ENCODE measurements at regions not wholly inside any gene's neighbourhood (a gene's known extent, or its start where the extent isn't known, plus 50 kb on each side); places are given as distances from the start of the nearest gene placed in this dataset.

GRCh38 chr6:134373282-134373922 lies 55.5 kb upstream of the SGK1 start:
- H3K4me3 ChIP-seq (ENCODE audit: low read length in 2 of 2) = no peak overlapping the region
- no peak overlapping the region for H2AFZ ChIP-seq (ENCODE audit: low read length)
- no peak overlapping the region for H3K9ac ChIP-seq (ENCODE audit: low read depth, low read length, poor library complexity)
- H3K36me3 ChIP-seq (replicated peaks in 1 of 2; ENCODE audit: control insufficient read depth in 2 of 2, insufficient read depth in 2 of 2, low read length in 2 of 2) = no peaks in the 10 kb centered on the region
- H3K79me1 ChIP-seq (ENCODE audit: low read depth, low read length) = no peaks in the 10 kb centered on the region
- H3K4me2 ChIP-seq (ENCODE audit: insufficient read depth, low read length, poor library complexity, severe bottlenecking) = no peak overlapping the region
- no peak overlapping the region for H2BK12ac ChIP-seq (ENCODE audit: low read length)
- no peak overlapping the region for H4K8ac ChIP-seq (ENCODE audit: low read depth, low read length)
- no peak overlapping the region for H2BK15ac ChIP-seq (ENCODE audit: low read length)
- H3K4ac ChIP-seq (ENCODE audit: low read length) = no peak overlapping the region
- H2BK5ac ChIP-seq (ENCODE audit: low read length) = no peak overlapping the region
- H3K23ac ChIP-seq (ENCODE audit: low read depth, low read length, poor library complexity) = no peak overlapping the region
- peaks cover 0 to 3% (median 0%) of the 10 kb centered on the region in 3 experiments for H3K27me3 ChIP-seq (ENCODE audit: control insufficient read depth in 3 of 3, insufficient read depth in 3 of 3, low read depth in 1 of 3, low read length in 3 of 3)
- H3K4me1 ChIP-seq (ENCODE audit: control insufficient read depth in 2 of 2, insufficient read depth in 1 of 2, low read depth in 1 of 2, low read length in 2 of 2) = no peaks in the 10 kb centered on the region
- DNase-seq (ENCODE audit: low spot score) = no peak
- no peak overlapping the region for H3K14ac ChIP-seq (ENCODE audit: low read length)
- H3K9me3 ChIP-seq (replicated peaks in 1 of 2; ENCODE audit: control insufficient read depth in 2 of 2, insufficient read depth in 1 of 2, low read depth in 1 of 2, low read length in 2 of 2) = no peaks in the 10 kb centered on the region
- WGBS, 2 donors (ENCODE audit: extremely low coverage in 2 of 2, insufficient read length in 2 of 2, insufficient replicate concordance in 1 of 2) = no CpG with 5 or more reads among the region's 5 CpGs
- H3K27ac ChIP-seq (replicated peaks; ENCODE audit: low read length) = no peak overlapping the region
- H2AK5ac ChIP-seq (ENCODE audit: low read depth, low read length) = no peak overlapping the region
- H2BK120ac ChIP-seq (ENCODE audit: low read depth, low read length) = no peak overlapping the region
- H3K18ac ChIP-seq (ENCODE audit: low read length) = no peak overlapping the region
- H4K91ac ChIP-seq (ENCODE audit: low read depth, low read length, poor library complexity) = no peak overlapping the region

- H4K8ac ChIP-seq (ENCODE audit: low read depth, low read length) = no peak overlapping the region
- H2AFZ ChIP-seq (ENCODE audit: low read length) = no peak overlapping the region
- no peak overlapping the region for H3K4me2 ChIP-seq (ENCODE audit: insufficient read depth, low read length, poor library complexity, severe bottlenecking)
- no peak overlapping the region for H3K9ac ChIP-seq (ENCODE audit: low read depth, low read length, poor library complexity)
- no peak for DNase-seq (ENCODE audit: low spot score)
- no peak overlapping the region for H2BK12ac ChIP-seq (ENCODE audit: low read length)
- H3K4me1 ChIP-seq (ENCODE audit: control insufficient read depth in 2 of 2, insufficient read depth in 1 of 2, low read depth in 1 of 2, low read length in 2 of 2) = no peaks in the 10 kb centered on the region
- H3K4ac ChIP-seq (ENCODE audit: low read length) = no peak overlapping the region
- H3K4me3 ChIP-seq (ENCODE audit: low read length in 2 of 2) = no peak overlapping the region
- H2BK5ac ChIP-seq (ENCODE audit: low read length) = no peak overlapping the region
- no peak overlapping the region for H3K27ac ChIP-seq (replicated peaks; ENCODE audit: low read length)
- no peaks in the 10 kb centered on the region for H3K36me3 ChIP-seq (replicated peaks in 1 of 2; ENCODE audit: control insufficient read depth in 2 of 2, insufficient read depth in 2 of 2, low read length in 2 of 2)
- H3K27me3 ChIP-seq (ENCODE audit: control insufficient read depth in 3 of 3, insufficient read depth in 3 of 3, low read depth in 1 of 3, low read length in 3 of 3) = peaks cover 0 to 3% (median 0%) of the 10 kb centered on the region in 3 experiments
- no peaks in the 10 kb centered on the region for H3K9me3 ChIP-seq (replicated peaks in 1 of 2; ENCODE audit: control insufficient read depth in 2 of 2, insufficient read depth in 1 of 2, low read depth in 1 of 2, low read length in 2 of 2)
- no peak overlapping the region for H2BK120ac ChIP-seq (ENCODE audit: low read depth, low read length)
- no peak overlapping the region for H2BK15ac ChIP-seq (ENCODE audit: low read length)
- WGBS, 2 donors (ENCODE audit: extremely low coverage in 2 of 2, insufficient read length in 2 of 2, insufficient replicate concordance in 1 of 2) = no CpG with 5 or more reads among the region's 4 CpGs
- no peaks in the 10 kb centered on the region for H3K79me1 ChIP-seq (ENCODE audit: low read depth, low read length)
- no peak overlapping the region for H2AK5ac ChIP-seq (ENCODE audit: low read depth, low read length)
- no peak overlapping the region for H3K23ac ChIP-seq (ENCODE audit: low read depth, low read length, poor library complexity)
- H4K91ac ChIP-seq (ENCODE audit: low read depth, low read length, poor library complexity) = no peak overlapping the region
- H3K18ac ChIP-seq (ENCODE audit: low read length) = no peak overlapping the region
- no peak overlapping the region for H3K14ac ChIP-seq (ENCODE audit: low read length)
Observed at GRCh38 chr6:134372603-134373281, 54.8 kb upstream of the SGK1 start.

DNA sequence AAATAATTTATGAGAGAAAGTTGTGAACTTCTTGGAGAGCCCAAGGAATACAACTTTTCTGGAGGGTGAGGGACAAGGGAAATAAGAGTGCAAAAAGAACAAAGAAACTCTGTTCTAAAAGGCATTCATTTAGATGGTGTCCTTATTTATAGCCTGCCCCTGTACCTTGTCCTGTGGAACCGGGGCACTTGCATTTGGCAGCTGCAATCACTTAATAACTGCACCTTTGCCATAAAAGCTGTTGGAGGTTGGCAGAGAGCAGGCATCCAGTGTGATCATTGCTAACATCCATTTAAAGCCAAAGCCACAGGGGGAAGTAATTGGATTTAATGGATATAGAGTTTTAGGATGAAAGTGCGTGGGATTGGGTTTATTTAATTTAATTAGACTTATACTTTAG lies 50.8 kb upstream of the SGK1 start:
- no peak overlapping the region for H2BK15ac ChIP-seq (ENCODE audit: low read length)

More for the DNA sequence above, 50.8 kb upstream of the SGK1 start:
- H3K9ac ChIP-seq (ENCODE audit: low read depth, low read length, poor library complexity) = no peak overlapping the region
- no peak overlapping the region for H3K18ac ChIP-seq (ENCODE audit: low read length)
- H3K79me1 ChIP-seq (ENCODE audit: low read depth, low read length) = no peaks in the 10 kb centered on the region
- no peak overlapping the region for H4K91ac ChIP-seq (ENCODE audit: low read depth, low read length, poor library complexity)
- H2AFZ ChIP-seq (ENCODE audit: low read length) = no peak overlapping the region
- no peak overlapping the region for H4K8ac ChIP-seq (ENCODE audit: low read depth, low read length)
- no CpG with 5 or more reads among the region's 2 CpGs for whole genome bisulfite sequencing, 2 donors (ENCODE audit: extremely low coverage in 2 of 2, insufficient read length in 2 of 2, insufficient replicate concordance in 1 of 2)
- H3K14ac ChIP-seq (ENCODE audit: low read length) = no peak overlapping the region
- no peak overlapping the region for H3K4me2 ChIP-seq (ENCODE audit: insufficient read depth, low read length, poor library complexity, severe bottlenecking)
- no peaks in the 10 kb centered on the region for H3K9me3 ChIP-seq (replicated peaks in 1 of 2; ENCODE audit: control insufficient read depth in 2 of 2, insufficient read depth in 1 of 2, low read depth in 1 of 2, low read length in 2 of 2)
- no peak overlapping the region for H2AK5ac ChIP-seq (ENCODE audit: low read depth, low read length)
- no peaks in the 10 kb centered on the region for H3K4me1 ChIP-seq (ENCODE audit: control insufficient read depth in 2 of 2, insufficient read depth in 1 of 2, low read depth in 1 of 2, low read length in 2 of 2)
- no peak overlapping the region for H2BK5ac ChIP-seq (ENCODE audit: low read length)
- DNase-seq (ENCODE audit: low spot score) = no peak
- no peak overlapping the region for H3K27ac ChIP-seq (replicated peaks; ENCODE audit: low read length)
- no peak overlapping the region for H2BK120ac ChIP-seq (ENCODE audit: low read depth, low read length)
- no peak overlapping the region for H3K4ac ChIP-seq (ENCODE audit: low read length)
- peaks cover 0 to 3% (median 0%) of the 10 kb centered on the region in 3 experiments for H3K27me3 ChIP-seq (ENCODE audit: control insufficient read depth in 3 of 3, insufficient read depth in 3 of 3, low read depth in 1 of 3, low read length in 3 of 3)
- no peak overlapping the region for H2BK12ac ChIP-seq (ENCODE audit: low read length)
- no peak overlapping the region for H3K23ac ChIP-seq (ENCODE audit: low read depth, low read length, poor library complexity)
- no peaks in the 10 kb centered on the region for H3K36me3 ChIP-seq (replicated peaks in 1 of 2; ENCODE audit: control insufficient read depth in 2 of 2, insufficient read depth in 2 of 2, low read length in 2 of 2)
- no peak overlapping the region for H3K4me3 ChIP-seq (ENCODE audit: low read length in 2 of 2)

Data from neuronal stem cell (in vitro differentiated cells).